Activated CD8-positive, alpha-beta T cell treated with anti-CD3 and anti-CD28 coated beads, Interleukin-2, amount 10 ng/mL, durations not matched to agents 7 days and 5 days (primary cell): ENCODE measurements at regions not wholly inside any gene's neighbourhood (a gene's known extent, or its start where the extent isn't known, plus 50 kb on each side); places are given as distances from the start of the nearest gene placed in this dataset.

Source experiments
- ATAC-seq: fragments of 150-1000 bp; cut with Tn5 transposase; one replicate; pipeline ENCODE4 v1.10.0; 2021; ENCODE audit warnings: moderate library complexity
- CTCF ChIA-PET: fragments of 350-600 bp; sonication (Branson Sonifier 250); formaldehyde crosslinking; loops from one replicate; lab custom pipeline; 2021; ENCODE audit warnings: antibody characterized with exemption; lab: Charles Lee
- POLR2A ChIA-PET: fragments of 350-600 bp; sonication (Branson Sonifier 250); formaldehyde crosslinking; loops from one replicate; lab custom pipeline; 2021; ENCODE audit warnings: antibody characterized with exemption; lab: Charles Lee
- DNase-seq: peaks from one replicate; pipeline ENCODE4 v3.0.0-alpha.2; 2020
- H3K27ac Mint-ChIP-seq: one replicate; pipeline ENCODE4 v1.8.0; 2021; ENCODE audit warnings: mild to moderate bottlenecking, mixed read lengths
- H3K27me3 Mint-ChIP-seq: one replicate; pipeline ENCODE4 v1.8.0; 2021; ENCODE audit warnings: low read depth, mixed read lengths
- H3K36me3 Mint-ChIP-seq: one replicate; pipeline ENCODE4 v1.8.0; 2021; ENCODE audit warnings: low read depth, mixed read lengths
- H3K4me1 Mint-ChIP-seq: one replicate; pipeline ENCODE4 v1.8.0; 2021; ENCODE audit warnings: low read depth, mixed read lengths
- H3K4me3 Mint-ChIP-seq: one replicate; pipeline ENCODE4 v1.8.0; 2021; ENCODE audit warnings: mild to moderate bottlenecking, mixed read lengths
- H3K9me3 Mint-ChIP-seq: one replicate; pipeline ENCODE4 v1.8.0; 2022; ENCODE audit warnings: mixed read lengths; ENCODE audit not compliant: insufficient read depth

DNA sequence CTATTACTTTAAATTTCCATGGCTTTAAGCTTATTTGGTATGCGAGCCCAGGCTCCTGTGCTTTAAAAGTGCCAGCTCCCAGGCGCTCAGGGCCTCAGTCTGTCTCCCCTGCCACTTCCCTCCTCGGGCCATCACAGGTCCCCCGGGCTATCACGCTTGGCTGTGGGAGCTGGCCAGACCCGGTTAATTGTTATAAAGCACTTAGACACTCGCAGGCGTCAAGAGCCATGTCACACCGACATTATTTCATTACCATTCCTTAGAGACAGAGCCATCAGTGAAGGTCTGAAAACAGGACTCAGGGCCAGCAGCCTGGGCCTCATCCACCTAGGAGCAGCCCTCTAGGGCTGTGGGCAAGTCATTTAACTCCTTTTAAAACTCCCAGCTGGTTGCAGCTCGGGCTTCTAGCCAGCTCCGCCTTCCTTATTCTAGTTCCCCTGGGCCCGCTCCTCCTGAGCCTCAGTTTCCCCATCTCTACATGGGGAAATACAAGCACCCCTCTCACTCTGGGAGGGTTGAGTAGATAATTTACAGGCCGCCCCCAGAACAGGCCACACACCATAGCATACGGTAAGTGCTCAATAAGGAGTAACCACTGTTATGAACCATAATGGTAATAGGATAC, 99.0 kb downstream of the HMX1 start:
- ChIA-PET CTCF (no interaction called here), POLR2A (no interaction called here)
- Mint-ChIP-seq H3K27me3 (no peaks in the 10 kb centered on the region), H3K9me3 (no peaks in the 10 kb centered on the region), H3K4me1 (no peaks in the 10 kb centered on the region), H3K36me3 (no peaks in the 10 kb centered on the region), H3K27ac (no peak overlapping the region), H3K4me3 (no peak overlapping the region)
- no peak for ATAC-seq
- DNase-seq: no peak

DNA sequence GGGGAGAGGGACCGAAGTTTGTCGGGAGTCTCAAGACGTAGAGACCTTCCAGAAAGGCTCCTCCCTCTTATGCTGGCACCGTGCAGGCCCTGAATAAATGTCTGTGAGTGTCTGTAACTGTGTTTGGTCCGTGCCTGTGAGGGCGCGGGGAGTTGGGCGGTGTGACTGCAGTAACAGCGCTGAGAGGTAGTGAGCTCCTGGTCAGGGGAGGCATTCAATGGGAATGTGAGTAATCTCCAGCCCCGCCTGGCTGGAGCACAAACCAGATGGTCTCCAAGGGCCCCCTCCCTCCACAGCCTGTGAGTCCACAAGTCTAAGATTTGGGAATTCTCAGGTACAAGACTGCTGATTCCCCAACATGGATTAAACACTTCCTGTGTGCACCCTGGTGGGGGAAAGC, 100.0 kb downstream of the HMX1 start:
- CTCF ChIA-PET: no interaction called here
- no peaks in the 10 kb centered on the region for H3K27me3 Mint-ChIP-seq
- no peaks in the 10 kb centered on the region for H3K4me1 Mint-ChIP-seq
- DNase-seq (no peak), ATAC-seq (no peak)
- no peaks in the 10 kb centered on the region for H3K9me3 Mint-ChIP-seq
- no peak overlapping the region for H3K27ac Mint-ChIP-seq
- no peaks in the 10 kb centered on the region for H3K36me3 Mint-ChIP-seq
- no peak overlapping the region for H3K4me3 Mint-ChIP-seq
- POLR2A ChIA-PET: no interaction called here

- Mint-ChIP-seq H3K9me3 (no peaks in the 10 kb centered on the region), H3K27ac (no peak overlapping the region), H3K36me3 (no peaks in the 10 kb centered on the region), H3K4me3 (no peak overlapping the region), H3K4me1 (no peaks in the 10 kb centered on the region), H3K27me3 (no peaks in the 10 kb centered on the region)
- POLR2A ChIA-PET: no interaction called here
- ATAC-seq (no peak), DNase-seq (no peak)
- CTCF ChIA-PET: no interaction called here
Measured at GRCh38 chr4:8771258-8771590, 100.4 kb downstream of the HMX1 start.

- Mint-ChIP-seq H3K4me1 (no peaks in the 10 kb centered on the region), H3K4me3 (no peak overlapping the region), H3K27me3 (no peaks in the 10 kb centered on the region), H3K27ac (no peak overlapping the region), H3K36me3 (no peaks in the 10 kb centered on the region), H3K9me3 (no peaks in the 10 kb centered on the region)
- ATAC-seq (no peak), DNase-seq (no peak)
- ChIA-PET POLR2A (no interaction called here), CTCF (no interaction called here)
Measured at GRCh38 chr4:8770518-8771257, 101.0 kb downstream of the HMX1 start.

- Mint-ChIP-seq H3K9me3 (no peaks in the 10 kb centered on the region), H3K4me3 (no peak overlapping the region), H3K36me3 (no peaks in the 10 kb centered on the region), H3K27me3 (no peaks in the 10 kb centered on the region), H3K27ac (no peak overlapping the region), H3K4me1 (no peaks in the 10 kb centered on the region)
- DNase-seq (no peak), ATAC-seq (no peak)
- ChIA-PET POLR2A (no interaction called here), CTCF (no interaction called here)
Measured at GRCh38 chr4:8769645-8770517, 101.8 kb downstream of the HMX1 start.

DNA sequence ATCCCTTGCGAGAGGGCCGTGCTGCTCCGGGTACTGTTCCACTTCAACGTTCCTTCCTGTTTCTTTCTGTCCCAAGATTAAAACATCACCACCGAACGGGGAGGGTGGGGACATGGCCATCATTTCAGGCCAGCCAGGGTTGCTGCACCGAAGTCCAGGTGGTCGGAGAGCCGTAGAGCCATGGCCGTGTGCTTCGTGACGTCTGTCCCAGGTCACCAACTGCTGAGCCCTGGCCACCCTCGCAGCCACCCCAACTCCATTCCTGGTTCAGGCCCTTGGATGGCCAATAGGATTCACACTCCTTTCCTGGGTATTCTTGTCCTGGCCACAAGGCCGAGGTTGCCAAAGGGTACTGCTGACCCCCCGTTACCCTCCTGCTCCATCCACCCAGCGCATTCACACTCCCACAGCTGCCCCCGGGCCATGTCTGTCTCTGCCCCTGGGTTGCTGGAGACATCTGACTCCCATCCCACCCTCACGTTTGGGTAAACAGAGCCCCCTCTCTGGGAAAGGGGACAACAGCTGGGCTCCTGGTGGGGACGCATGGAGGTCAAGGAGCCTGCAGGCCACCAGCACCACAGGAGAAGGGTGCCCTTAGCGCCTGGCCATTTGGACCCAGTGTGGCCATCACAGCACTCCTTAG, 103.2 kb downstream of the HMX1 start:
- ATAC-seq (no peak), DNase-seq (no peak)
- ChIA-PET CTCF (no interaction called here), POLR2A (no interaction called here)
- Mint-ChIP-seq H3K4me1 (no peaks in the 10 kb centered on the region), H3K27ac (no peak overlapping the region), H3K36me3 (no peaks in the 10 kb centered on the region), H3K4me3 (no peak overlapping the region), H3K9me3 (no peaks in the 10 kb centered on the region), H3K27me3 (no peaks in the 10 kb centered on the region)

GRCh38 chr4:8766610-8767009, 105.0 kb downstream of the HMX1 start:
- DNase-seq (no peak), ATAC-seq (no peak)
- CTCF ChIA-PET: no interaction called here
- Mint-ChIP-seq H3K9me3 (no peaks in the 10 kb centered on the region), H3K4me3 (no peak overlapping the region), H3K4me1 (no peaks in the 10 kb centered on the region), H3K36me3 (no peaks in the 10 kb centered on the region), H3K27me3 (no peaks in the 10 kb centered on the region), H3K27ac (no peak overlapping the region)
- POLR2A ChIA-PET: no interaction called here

GRCh38 chr4:8765631-8766590, 105.7 kb downstream of the HMX1 start:
- Mint-ChIP-seq H3K4me1 (no peaks in the 10 kb centered on the region), H3K9me3 (no peaks in the 10 kb centered on the region), H3K36me3 (no peaks in the 10 kb centered on the region), H3K4me3 (no peak overlapping the region), H3K27ac (no peak overlapping the region), H3K27me3 (no peaks in the 10 kb centered on the region)
- ATAC-seq: no peak
- ChIA-PET CTCF (no interaction called here), POLR2A (no interaction called here)
- DNase-seq: no peak

DNA sequence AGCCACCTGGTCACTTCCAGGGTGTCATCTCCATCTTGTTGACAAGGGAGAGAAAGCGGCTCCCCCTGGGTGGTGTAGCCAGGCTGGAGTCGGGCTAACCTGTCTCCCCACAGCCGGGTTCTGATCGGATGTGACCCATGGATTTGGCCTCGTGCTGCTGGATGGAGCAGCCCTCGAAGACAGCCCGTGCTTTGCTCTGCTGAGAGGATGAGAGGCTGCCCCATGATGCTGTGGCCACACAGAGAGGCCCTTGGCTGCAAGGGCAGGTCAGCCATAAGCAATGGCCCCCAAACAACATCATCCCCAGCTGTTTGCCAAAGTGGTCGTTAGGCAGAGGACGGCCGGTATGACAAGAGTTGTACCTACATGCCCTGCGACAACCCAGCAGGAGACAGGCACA, 106.6 kb downstream of the HMX1 start:
- POLR2A ChIA-PET: no interaction called here
- Mint-ChIP-seq H3K27me3 (no peaks in the 10 kb centered on the region), H3K27ac (no peak overlapping the region), H3K36me3 (no peaks in the 10 kb centered on the region), H3K4me3 (no peak overlapping the region), H3K9me3 (no peaks in the 10 kb centered on the region), H3K4me1 (no peaks in the 10 kb centered on the region)
- ATAC-seq: no peak
- CTCF ChIA-PET: no interaction called here
- DNase-seq: no peak

GRCh38 chr4:8763966-8764901, 107.4 kb downstream of the HMX1 start:
- H3K36me3 Mint-ChIP-seq: no peaks in the 10 kb centered on the region
- no peak for DNase-seq
- H3K9me3 Mint-ChIP-seq: no peaks in the 10 kb centered on the region
- ChIA-PET CTCF (no interaction called here), POLR2A (no interaction called here)
- H3K4me3 Mint-ChIP-seq: no peak overlapping the region
- H3K4me1 Mint-ChIP-seq: no peaks in the 10 kb centered on the region
- H3K27me3 Mint-ChIP-seq: no peaks in the 10 kb centered on the region
- no peak overlapping the region for H3K27ac Mint-ChIP-seq
- no peak for ATAC-seq
